ENCODE measurements at regions not wholly inside any gene's neighbourhood (a gene's known extent, or its start where the extent isn't known, plus 50 kb on each side); places are given as distances from the start of the nearest gene placed in this dataset.

DNA sequence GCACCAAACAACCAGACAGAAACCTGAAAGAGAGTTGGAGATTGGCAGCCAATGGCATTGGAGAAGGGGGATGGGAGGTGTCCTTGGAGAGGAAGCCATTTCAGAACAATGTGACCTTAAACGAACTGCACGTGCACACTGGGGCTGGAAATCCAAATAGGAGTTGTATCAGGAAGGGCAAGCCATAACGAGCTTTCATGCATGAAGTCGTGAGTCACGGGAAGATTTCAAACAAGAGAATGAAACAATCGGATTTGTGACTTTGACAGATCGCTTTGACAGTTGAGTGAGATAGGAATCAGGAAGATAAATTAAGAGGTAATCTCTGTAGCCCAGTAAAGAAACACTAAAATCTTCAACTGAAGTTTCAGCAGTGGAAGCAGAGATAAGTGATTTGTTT, 445.8 kb upstream of the ZP4 start:
- TF ChIP-seq, protein P1, sequence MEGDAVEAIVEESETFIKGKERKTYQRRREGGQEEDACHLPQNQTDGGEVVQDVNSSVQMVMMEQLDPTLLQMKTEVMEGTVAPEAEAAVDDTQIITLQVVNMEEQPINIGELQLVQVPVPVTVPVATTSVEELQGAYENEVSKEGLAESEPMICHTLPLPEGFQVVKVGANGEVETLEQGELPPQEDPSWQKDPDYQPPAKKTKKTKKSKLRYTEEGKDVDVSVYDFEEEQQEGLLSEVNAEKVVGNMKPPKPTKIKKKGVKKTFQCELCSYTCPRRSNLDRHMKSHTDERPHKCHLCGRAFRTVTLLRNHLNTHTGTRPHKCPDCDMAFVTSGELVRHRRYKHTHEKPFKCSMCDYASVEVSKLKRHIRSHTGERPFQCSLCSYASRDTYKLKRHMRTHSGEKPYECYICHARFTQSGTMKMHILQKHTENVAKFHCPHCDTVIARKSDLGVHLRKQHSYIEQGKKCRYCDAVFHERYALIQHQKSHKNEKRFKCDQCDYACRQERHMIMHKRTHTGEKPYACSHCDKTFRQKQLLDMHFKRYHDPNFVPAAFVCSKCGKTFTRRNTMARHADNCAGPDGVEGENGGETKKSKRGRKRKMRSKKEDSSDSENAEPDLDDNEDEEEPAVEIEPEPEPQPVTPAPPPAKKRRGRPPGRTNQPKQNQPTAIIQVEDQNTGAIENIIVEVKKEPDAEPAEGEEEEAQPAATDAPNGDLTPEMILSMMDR (IDR thresholded peaks at IDR 0.05): no peak
- TF ChIP-seq POLR2A (IDR thresholded peaks at IDR 0.05): no peak
